HFF-Myc (cell line): ENCODE measurements at regions not wholly inside any gene's neighbourhood (a gene's known extent, or its start where the extent isn't known, plus 50 kb on each side); places are given as distances from the start of the nearest gene placed in this dataset.

Experiments used
- DNase-seq: peaks from one replicate; pipeline ENCODE4 v3.0.0-alpha.2; 2011; ENCODE audit warnings: low read depth; ENCODE audit errors: extremely low read depth
- H3K4me3 ChIP-seq: replicated peaks from 2 replicates; pipeline ENCODE4 v1.5.1; 2011; ENCODE audit warnings: low read depth, mild to moderate bottlenecking, control low read depth, low read length
- CTCF ChIP-seq: IDR thresholded peaks from 2 replicates; pipeline ENCODE4 v1.5.1; 2012; ENCODE audit warnings: mild to moderate bottlenecking, low read depth, low read length, control low read depth; ENCODE audit errors: missing control alignments

GRCh38 chr10:61081301-61081700 lies 137.3 kb upstream of the RHOBTB1 start:
- TF ChIP-seq CTCF: no peak
- no peak overlapping the region for H3K4me3 ChIP-seq
- DNase-seq: no peak

DNA sequence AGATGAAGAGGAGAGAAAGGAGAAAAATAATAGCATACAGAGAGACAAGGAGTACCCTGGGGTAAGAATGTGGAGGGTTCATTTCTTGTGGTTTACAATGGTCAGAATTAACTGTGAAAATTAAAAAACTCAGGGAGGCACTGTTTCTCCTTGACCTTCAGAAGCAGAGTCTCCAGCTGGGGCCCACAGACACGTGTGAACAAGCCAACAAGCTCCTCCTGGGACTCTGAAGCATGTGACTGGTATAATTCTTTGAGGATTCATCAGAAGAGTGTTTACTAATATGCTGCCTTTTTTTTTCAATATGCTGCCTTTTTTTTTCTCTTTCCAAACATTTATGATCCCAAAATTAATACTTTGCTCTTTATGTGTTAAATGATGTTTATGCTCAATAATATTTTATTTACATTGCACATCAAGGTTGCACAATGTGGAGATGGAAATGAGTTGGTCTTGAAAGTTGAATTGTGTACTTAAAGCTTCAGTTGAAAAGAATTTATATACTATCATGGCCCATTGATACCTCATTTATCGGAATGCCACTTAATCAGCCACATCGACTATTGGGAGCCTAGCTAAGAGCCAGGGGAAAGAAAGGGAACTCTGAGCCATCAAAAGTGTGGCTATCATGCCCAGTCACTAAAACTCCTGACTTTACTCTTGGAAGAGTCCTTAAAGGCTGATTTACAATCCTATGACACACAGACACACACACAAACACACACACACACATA lies 134.7 kb upstream of the RHOBTB1 start:
- no peak overlapping the region for H3K4me3 ChIP-seq
- no peak for DNase-seq
- TF ChIP-seq CTCF: no peak

- no peak for TF ChIP-seq CTCF
- no peak overlapping the region for H3K4me3 ChIP-seq
- no peak for DNase-seq
Observed at GRCh38 chr10:61076572-61077114, 132.7 kb upstream of the RHOBTB1 start.

GRCh38 chr10:61073391-61073790 lies 129.4 kb upstream of the RHOBTB1 start:
- no peak for DNase-seq
- H3K4me3 ChIP-seq: no peak overlapping the region
- no peak for TF ChIP-seq CTCF

DNA sequence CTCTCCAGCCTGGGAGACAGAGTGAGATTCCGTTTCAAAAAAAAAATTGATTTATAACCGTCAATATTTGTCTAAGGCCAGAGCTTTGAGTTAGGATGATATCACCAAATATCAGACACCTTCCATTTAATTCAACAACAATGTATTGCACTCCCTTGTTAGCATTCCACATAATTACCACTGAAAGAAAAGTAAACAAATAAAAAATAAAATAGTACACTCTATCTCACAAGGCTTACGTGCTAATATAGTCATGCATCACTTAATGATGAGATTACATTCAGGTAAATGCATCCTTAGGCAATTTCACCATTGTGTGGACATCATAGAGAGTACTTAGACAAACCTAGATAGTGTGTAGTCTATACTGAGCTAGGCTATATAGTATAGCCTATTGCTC lies 127.6 kb upstream of the RHOBTB1 start:
- no peak for DNase-seq
- no peak for TF ChIP-seq CTCF
- no peak overlapping the region for H3K4me3 ChIP-seq

DNA sequence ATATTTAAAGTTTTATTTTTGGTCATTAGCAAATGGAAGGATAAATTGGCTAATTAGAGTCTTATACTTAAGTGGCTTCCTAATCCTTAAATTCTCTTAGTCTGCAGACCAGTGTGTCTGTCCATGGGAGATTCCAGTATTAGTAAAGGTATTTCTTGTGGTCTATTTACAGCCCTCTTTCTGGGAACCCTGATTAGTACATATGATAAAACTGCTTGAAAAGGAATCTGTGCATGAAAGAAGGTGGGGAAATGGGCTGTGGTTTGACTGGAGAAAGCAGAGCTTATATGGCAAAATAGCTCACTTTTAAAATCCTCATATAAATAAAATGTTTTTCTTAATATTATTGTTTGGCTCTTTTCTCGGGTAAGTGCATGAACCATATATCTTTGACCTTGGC lies 124.5 kb upstream of the RHOBTB1 start:
- H3K4me3 ChIP-seq: no peak overlapping the region
- TF ChIP-seq CTCF: no peak
- DNase-seq: no peak
